H1 (cell line): ENCODE measurements at regions not wholly inside any gene's neighbourhood (a gene's known extent, or its start where the extent isn't known, plus 50 kb on each side); places are given as distances from the start of the nearest gene placed in this dataset.
A peak's percentile ranks its signal among the peaks of the same experiment; 100 is the strongest.

Experiments
- CTCF ChIA-PET: fragments of 300-600 bp; sonication (Branson Sonifier 250); formaldehyde crosslinking; loops from one replicate; lab custom pipeline; 2021; ENCODE audit not compliant: partially characterized antibody; lab: Charles Lee
- POLR2A ChIA-PET: fragments of 300-600 bp; sonication (Branson Sonifier 250); formaldehyde crosslinking; loops from one replicate; lab custom pipeline; 2021; ENCODE audit warnings: inconsistent platforms; ENCODE audit not compliant: partially characterized antibody; lab: Charles Lee
- DNase-seq, 2 experiments: peaks; one replicate each; pipeline versions ENCODE4 v3.0.0 to v3.0.0-alpha.2; 2010 to 2022; ENCODE audit warnings: low spot score in 2 of 2, low read depth in 1 of 2, mixed read lengths in 1 of 2
- FAIRE-seq: peaks from 2 replicates; lab custom pipeline; 2011; peaks lifted over from hg19 to GRCh38; lab: Jason Lieb, UNC
- H2AFZ ChIP-seq: 2 replicates; pipeline ENCODE4 v1.8.1; 2012; ENCODE audit warnings: low read length, inconsistent platforms
- H2AK5ac ChIP-seq: 2 replicates; pipeline ENCODE4 v1.6.1; 2013; ENCODE audit warnings: low read depth, low read length
- H2BK120ac ChIP-seq: replicated peaks from 2 replicates; pipeline ENCODE3; 2013; ENCODE audit warnings: low read depth, low read length, inconsistent platforms
- H2BK12ac ChIP-seq: 2 replicates; pipeline ENCODE4 v1.6.1; 2013; ENCODE audit warnings: low read depth, low read length
- H2BK15ac ChIP-seq: 2 replicates; pipeline ENCODE4 v1.6.1; 2013; ENCODE audit warnings: low read length
- H2BK20ac ChIP-seq: 2 replicates; pipeline ENCODE4 v1.6.1; 2013; ENCODE audit warnings: low read length
- H2BK5ac ChIP-seq: 2 replicates; pipeline ENCODE4 v1.6.1; 2013; ENCODE audit warnings: low read depth, low read length
- H3K14ac ChIP-seq: 2 replicates; pipeline ENCODE4 v1.6.1; 2013; ENCODE audit warnings: inconsistent platforms; ENCODE audit not compliant: insufficient read length
- H3K18ac ChIP-seq: 2 replicates; pipeline ENCODE4 v1.6.1; 2013; ENCODE audit warnings: low read length; ENCODE audit errors: extremely low read depth
- H3K23ac ChIP-seq: 2 replicates; pipeline ENCODE4 v1.6.1; 2013; ENCODE audit warnings: inconsistent platforms; ENCODE audit not compliant: insufficient read length
- H3K23me2 ChIP-seq: 2 replicates; pipeline ENCODE4 v1.6.1; 2013; ENCODE audit warnings: low read depth, low read length
- H3K27ac ChIP-seq: 2 replicates; pipeline ENCODE4 v1.6.1; 2011; ENCODE audit warnings: low read depth, low read length, inconsistent platforms
- H3K27me3 ChIP-seq, 4 experiments: replicated peaks in 1 of 4; 1 replicate in 1 of 4; 2 replicates in 3 of 4; pipeline versions ENCODE4 v1.6.1 to v1.8.1; 2011 to 2013; ENCODE audit warnings: low read length in 3 of 4, mild to moderate bottlenecking in 3 of 4, inconsistent platforms in 2 of 4, mixed read lengths in 2 of 4, moderate library complexity in 1 of 4; ENCODE audit not compliant: control insufficient read depth in 3 of 4, insufficient read depth in 3 of 4; ENCODE audit errors: extremely low read depth in 1 of 4
- H3K36me3 ChIP-seq, 4 experiments: 2 replicates each; pipeline versions ENCODE4 v1.6.1 to v1.8.1; 2011 to 2013; ENCODE audit warnings: mild to moderate bottlenecking in 4 of 4, low read length in 3 of 4, moderate library complexity in 2 of 4, control low read depth in 1 of 4, inconsistent platforms in 1 of 4; ENCODE audit not compliant: insufficient read depth in 4 of 4, control insufficient read depth in 2 of 4
- H3K4ac ChIP-seq: replicated peaks from 2 replicates; pipeline ENCODE3; 2013; ENCODE audit warnings: low read length, low read depth, mixed read lengths, inconsistent platforms; ENCODE audit not compliant: insufficient read length
- H3K4me1 ChIP-seq, 4 experiments: replicated peaks in 1 of 4; 1 replicate in 1 of 4; 2 replicates in 3 of 4; pipeline versions ENCODE4 v1.6.1 to v1.8.1; 2011 to 2013; ENCODE audit warnings: low read length in 3 of 4, inconsistent platforms in 2 of 4, mixed read lengths in 1 of 4; ENCODE audit not compliant: insufficient read depth in 4 of 4, control insufficient read depth in 3 of 4
- H3K4me2 ChIP-seq, 2 experiments: 2 replicates each; pipeline versions ENCODE4 v1.6.1 to v1.8.1; 2011 to 2013; ENCODE audit warnings: low read depth in 2 of 2, low read length in 2 of 2, control low read depth in 1 of 2, inconsistent platforms in 1 of 2, mild to moderate bottlenecking in 1 of 2; ENCODE audit not compliant: insufficient read depth in 1 of 2
- H3K4me3 ChIP-seq, 4 experiments: fragments of 200-600, 300-600 bp in 1 of 4; sonication (generic), shearing (Covaris generic), sonication (Bioruptor Twin) in 1 of 4; 2 replicates each; pipeline versions ENCODE4 v1.5.1 to v1.8.1; 2011 to 2016; ENCODE audit warnings: low read length in 4 of 4, low read depth in 3 of 4, control low read depth in 2 of 4, inconsistent platforms in 2 of 4, mild to moderate bottlenecking in 2 of 4, mixed read lengths in 1 of 4, moderate library complexity in 1 of 4; ENCODE audit not compliant: insufficient read depth in 2 of 4; ENCODE audit errors: extremely low read depth in 1 of 4
- H3K56ac ChIP-seq: replicated peaks from 2 replicates; pipeline ENCODE3; 2013; ENCODE audit warnings: low read depth, mild to moderate bottlenecking, mixed read lengths, low read length, inconsistent platforms; ENCODE audit not compliant: insufficient read length
- H3K79me1 ChIP-seq: 2 replicates; pipeline ENCODE4 v1.6.1; 2013; ENCODE audit warnings: low read depth, low read length, control low read depth
- H3K79me2 ChIP-seq, 2 experiments: 2 replicates each; pipeline versions ENCODE4 v1.6.1 to v1.8.1; 2012 to 2013; ENCODE audit warnings: low read length in 2 of 2, mild to moderate bottlenecking in 2 of 2, inconsistent platforms in 1 of 2; ENCODE audit not compliant: insufficient read depth in 2 of 2, control insufficient read depth in 1 of 2
- H3K9ac ChIP-seq, 4 experiments: replicated peaks in 1 of 4; 1 replicate in 1 of 4; 2 replicates in 3 of 4; pipeline versions ENCODE4 v1.6.1 to v1.8.1; 2011 to 2013; ENCODE audit warnings: low read depth in 3 of 4, low read length in 3 of 4, control low read depth in 2 of 4, mild to moderate bottlenecking in 2 of 4, moderate library complexity in 2 of 4, inconsistent platforms in 1 of 4; ENCODE audit errors: extremely low read depth in 1 of 4
- H3K9me3 ChIP-seq, 2 experiments: 2 replicates each; pipeline versions ENCODE4 v1.6.1 to v1.8.1; 2012 to 2013; ENCODE audit warnings: mild to moderate bottlenecking in 2 of 2, moderate library complexity in 2 of 2, control low read depth in 1 of 2, inconsistent platforms in 1 of 2, low read depth in 1 of 2, low read length in 1 of 2, mixed read lengths in 1 of 2; ENCODE audit not compliant: insufficient read depth in 2 of 2
- H4K20me1 ChIP-seq, 2 experiments: replicated peaks in 1 of 2; 2 replicates each; pipeline versions ENCODE3 to v1.8.1; 2011 to 2013; ENCODE audit warnings: inconsistent platforms in 2 of 2, low read length in 2 of 2, mild to moderate bottlenecking in 1 of 2; ENCODE audit not compliant: insufficient read depth in 2 of 2, control insufficient read depth in 1 of 2
- H4K5ac ChIP-seq: 2 replicates; pipeline ENCODE4 v1.6.1; 2013; ENCODE audit warnings: low read length, low read depth, mixed read lengths, inconsistent platforms; ENCODE audit not compliant: insufficient read length
- H4K8ac ChIP-seq: 2 replicates; pipeline ENCODE4 v1.8.0; 2013; ENCODE audit warnings: mild to moderate bottlenecking, moderate library complexity, low read length, inconsistent platforms; ENCODE audit not compliant: insufficient read depth; ENCODE audit errors: extremely low read depth
- H4K91ac ChIP-seq: replicated peaks from 2 replicates; pipeline ENCODE3; 2013; ENCODE audit warnings: low read length, mixed read lengths, inconsistent platforms; ENCODE audit not compliant: insufficient read length
- EGR1 ChIP-seq: IDR thresholded peaks from 2 replicates; pipeline ENCODE4 v1.6.1; 2011; ENCODE audit warnings: low read depth, low read length, borderline replicate concordance
- EZH2 ChIP-seq: fragments of 200-600 bp; sonication (generic); IDR thresholded peaks from 2 replicates; pipeline ENCODE4 v1.7.1; 2012; ENCODE audit warnings: low read depth, mild to moderate bottlenecking, moderate library complexity, low read length, inconsistent platforms; ENCODE audit not compliant: severe bottlenecking
- GTF2F1 ChIP-seq: IDR thresholded peaks from 2 replicates; pipeline ENCODE4 v1.6.1; 2012; ENCODE audit warnings: low read depth, low read length, improper control_type of control experiment, borderline replicate concordance
- HDAC2 ChIP-seq, 2 experiments: fragments of 300-600 bp in 1 of 2; sonication (generic) in 1 of 2; IDR thresholded peaks; 2 replicates each; pipeline ENCODE4 v1.6.1; 2011 to 2012; ENCODE audit warnings: low read depth in 2 of 2, low read length in 2 of 2, mild to moderate bottlenecking in 2 of 2, moderate library complexity in 2 of 2, borderline replicate concordance in 1 of 2, inconsistent platforms in 1 of 2
- SIN3A ChIP-seq, 2 experiments: IDR thresholded peaks in 1 of 2; conservative IDR thresholded peaks in 1 of 2; 2 replicates each; pipeline ENCODE4 v1.6.1; 2011 to 2012; ENCODE audit warnings: low read length in 2 of 2, improper control_type of control experiment in 1 of 2, low read depth in 1 of 2, mild to moderate bottlenecking in 1 of 2
- WGBS, 2 experiments: shearing (Covaris generic) in 1 of 2; methylation state at CpG; one replicate each; pipeline versions ENCODE4 v1.1.6 to v1.1.7; 2013 to 2015; ENCODE audit warnings: low lambda C conversion rate in 2 of 2, mixed read lengths in 2 of 2, inconsistent platforms in 1 of 2, low coverage in 1 of 2, missing lambda C conversion rate in 1 of 2; ENCODE audit not compliant: insufficient replicate concordance in 2 of 2, insufficient coverage in 1 of 2, insufficient read length in 1 of 2; ENCODE audit errors: extremely low coverage in 1 of 2, missing lambda C conversion rate in 1 of 2; 5-methylcytosine and 5-hydroxymethylcytosine counted together
- TF ChIP-seq, protein P1 (sequence below), 3 experiments: IDR thresholded peaks; 1 replicate in 2 of 3; 2 replicates in 1 of 3; pipeline versions ENCODE4 v1.5.1 to v1.6.1; 2011; ENCODE audit warnings: low read length in 3 of 3, mild to moderate bottlenecking in 3 of 3, inconsistent platforms in 2 of 3, low read depth in 1 of 3, moderate library complexity in 1 of 3; ENCODE audit not compliant: insufficient read depth in 1 of 3; ENCODE audit errors: control extremely low read depth in 1 of 3

DNA sequence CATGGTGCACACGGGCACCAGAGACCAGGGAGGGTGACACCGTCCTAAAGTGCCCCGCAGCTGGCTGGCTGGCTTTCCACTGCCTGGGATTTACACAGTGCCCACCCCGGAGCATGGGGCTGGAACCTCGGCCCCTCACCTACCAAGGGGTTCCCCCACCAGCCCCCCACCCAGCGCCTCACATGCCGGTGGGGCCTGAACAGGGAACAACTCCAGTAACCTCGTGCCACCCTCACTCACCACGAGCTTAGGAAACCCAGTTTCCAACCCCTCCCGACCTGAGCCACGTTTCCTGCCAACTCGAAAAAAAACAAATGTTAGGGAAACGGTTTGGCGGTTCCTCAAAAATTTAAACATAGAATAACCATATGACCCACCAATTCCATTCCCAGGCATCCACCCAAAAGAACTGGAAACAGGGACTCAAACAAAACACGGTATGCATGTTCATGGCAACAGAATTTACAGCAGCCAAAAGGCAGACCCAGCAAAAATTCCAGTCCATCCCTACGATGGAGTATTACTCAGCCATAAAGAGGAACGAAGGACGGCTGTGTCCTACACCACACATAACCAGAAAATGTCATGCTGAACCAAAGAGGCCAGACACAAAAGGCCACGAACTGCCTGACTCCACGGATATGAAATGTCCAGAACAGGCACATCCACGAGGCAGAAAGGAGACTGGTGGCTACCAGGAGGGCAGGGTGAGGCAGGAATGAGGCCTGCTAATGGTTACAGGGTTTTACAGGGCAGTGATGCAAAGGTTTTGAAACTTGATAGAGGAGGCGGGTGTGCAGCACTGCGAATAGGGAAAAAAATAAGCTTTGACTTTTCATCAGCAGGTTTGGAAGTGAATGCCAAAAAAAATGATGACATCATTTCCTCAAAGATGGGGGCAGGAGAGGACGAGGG is 68.9 kb downstream of the NCOR2 start:
- Histone ChIP-seq H4K5ac (no peak overlapping the region), H3K36me3 (peaks cover 0 to 4% (median 0%) of the 10 kb centered on the region in 4 experiments; a peak in 2 of 8 replicates), H2BK120ac (no peak overlapping the region), H3K23me2 (peaks cover 3% of the 10 kb centered on the region), H3K27ac (no peak overlapping the region), H3K27me3 (no peaks in the 10 kb centered on the region), H4K20me1 (peaks cover 25 to 41% of the 10 kb centered on the region in 2 experiments), H3K23ac (no peak overlapping the region), H2BK15ac (no peak overlapping the region), H2BK12ac (peak overlapping the region; percentile 76), H2BK5ac (peak overlapping the region; percentile 95)
- CTCF ChIA-PET, result interaction anchor here (0.7 to 4.4 kb wide), 15 partner anchors 8 to 267 kb away, joined by 3 to 17 read pairs (median 3); no protein-coding TSS in a partner anchor
- FAIRE-seq, result no peak
- 85% methylated on average over 24 of the region's 24 CpGs; no CpG with 5 or more reads in 1 of the 2 experiments for WGBS, 2 experiments
- TF ChIP-seq SIN3A (conservative IDR thresholded peaks at IDR 0.05 in 1 of 2, IDR thresholded peaks at IDR 0.05 in 1 of 2; ENCODE audit: low read depth in 1 of 2, low read length in 2 of 2) (no peak), EZH2 (no peak), EGR1 (no peak), GTF2F1 (no peak), HDAC2 (IDR thresholded peaks at IDR 0.05; ENCODE audit: borderline replicate concordance in 1 of 2, low read depth in 2 of 2, low read length in 2 of 2) (no peak)
- TF ChIP-seq, protein P1, sequence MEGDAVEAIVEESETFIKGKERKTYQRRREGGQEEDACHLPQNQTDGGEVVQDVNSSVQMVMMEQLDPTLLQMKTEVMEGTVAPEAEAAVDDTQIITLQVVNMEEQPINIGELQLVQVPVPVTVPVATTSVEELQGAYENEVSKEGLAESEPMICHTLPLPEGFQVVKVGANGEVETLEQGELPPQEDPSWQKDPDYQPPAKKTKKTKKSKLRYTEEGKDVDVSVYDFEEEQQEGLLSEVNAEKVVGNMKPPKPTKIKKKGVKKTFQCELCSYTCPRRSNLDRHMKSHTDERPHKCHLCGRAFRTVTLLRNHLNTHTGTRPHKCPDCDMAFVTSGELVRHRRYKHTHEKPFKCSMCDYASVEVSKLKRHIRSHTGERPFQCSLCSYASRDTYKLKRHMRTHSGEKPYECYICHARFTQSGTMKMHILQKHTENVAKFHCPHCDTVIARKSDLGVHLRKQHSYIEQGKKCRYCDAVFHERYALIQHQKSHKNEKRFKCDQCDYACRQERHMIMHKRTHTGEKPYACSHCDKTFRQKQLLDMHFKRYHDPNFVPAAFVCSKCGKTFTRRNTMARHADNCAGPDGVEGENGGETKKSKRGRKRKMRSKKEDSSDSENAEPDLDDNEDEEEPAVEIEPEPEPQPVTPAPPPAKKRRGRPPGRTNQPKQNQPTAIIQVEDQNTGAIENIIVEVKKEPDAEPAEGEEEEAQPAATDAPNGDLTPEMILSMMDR (IDR thresholded peaks at IDR 0.05; ENCODE audit: control extremely low read depth in 1 of 3, insufficient read depth in 1 of 3, low read depth in 1 of 3, low read length in 3 of 3), result no peak
- TF ChIP-seq, all 59 proteins: peak for 0
- no peaks in the 10 kb centered on the region for H3K9me3 ChIP-seq
- POLR2A ChIA-PET, result interaction anchor here (1.2 to 1.3 kb wide), 2 partner anchors 8 to 41 kb away, joined by 4 to 6 read pairs; no protein-coding TSS in a partner anchor
- no peak overlapping the region for H3K4me2 ChIP-seq
- no peak overlapping the region for H3K56ac ChIP-seq
- peak overlapping the region; percentile 71; the same call in 1 of the 2 replicates for H4K8ac ChIP-seq
- no peak overlapping the region for H3K14ac ChIP-seq
- peaks cover 10 to 96% of the 10 kb centered on the region in 2 experiments for H3K79me2 ChIP-seq
- H3K4ac ChIP-seq, result no peak overlapping the region
- no peak overlapping the region for H2BK20ac ChIP-seq
- H3K18ac ChIP-seq, result peak overlapping the region; percentile 83; the same call in 1 of the 2 replicates
- peaks cover 48% of the 10 kb centered on the region for H3K79me1 ChIP-seq
- H3K9ac ChIP-seq, result no peak overlapping the region; a peak in 1 of 7 replicates
- H2AK5ac ChIP-seq, result peak overlapping the region; percentile 70
- H3K4me1 ChIP-seq, result peaks cover 7 to 46% (median 34%) of the 10 kb centered on the region in 4 experiments
- H2AFZ ChIP-seq, result no peak overlapping the region
- H4K91ac ChIP-seq, result no peak overlapping the region
- no peak for DNase-seq
- H3K4me3 ChIP-seq, result no peak overlapping the region
